Bronchial epithelial cell (primary cell): ENCODE measurements at regions not wholly inside any gene's neighbourhood (a gene's known extent, or its start where the extent isn't known, plus 50 kb on each side); places are given as distances from the start of the nearest gene placed in this dataset.

ENCODE experiments used
- DNase-seq: peaks from one replicate; pipeline ENCODE4 v3.0.0-alpha.2; 2010; ENCODE audit warnings: low read depth
- FAIRE-seq: peaks from 2 replicates; lab custom pipeline; 2011; peaks lifted over from hg19 to GRCh38; lab: Jason Lieb, UNC
- H3K27me3 ChIP-seq: 2 replicates; pipeline ENCODE4 v1.5.1; 2011; ENCODE audit warnings: low read length; ENCODE audit not compliant: control insufficient read depth, insufficient read depth
- H3K36me3 ChIP-seq: 2 replicates; pipeline ENCODE4 v1.5.1; 2011; ENCODE audit warnings: low read length; ENCODE audit not compliant: control insufficient read depth, insufficient read depth
- H3K4me3 ChIP-seq: 2 replicates; pipeline ENCODE4 v1.5.1; 2011; ENCODE audit warnings: mild to moderate bottlenecking, low read depth, low read length, control low read depth
- TF ChIP-seq, protein P1 (sequence below): IDR thresholded peaks from 2 replicates; pipeline ENCODE4 v1.5.1; 2011; ENCODE audit warnings: mild to moderate bottlenecking, moderate library complexity, low read length, control low read depth, inconsistent platforms; ENCODE audit not compliant: insufficient read depth, severe bottlenecking

DNA sequence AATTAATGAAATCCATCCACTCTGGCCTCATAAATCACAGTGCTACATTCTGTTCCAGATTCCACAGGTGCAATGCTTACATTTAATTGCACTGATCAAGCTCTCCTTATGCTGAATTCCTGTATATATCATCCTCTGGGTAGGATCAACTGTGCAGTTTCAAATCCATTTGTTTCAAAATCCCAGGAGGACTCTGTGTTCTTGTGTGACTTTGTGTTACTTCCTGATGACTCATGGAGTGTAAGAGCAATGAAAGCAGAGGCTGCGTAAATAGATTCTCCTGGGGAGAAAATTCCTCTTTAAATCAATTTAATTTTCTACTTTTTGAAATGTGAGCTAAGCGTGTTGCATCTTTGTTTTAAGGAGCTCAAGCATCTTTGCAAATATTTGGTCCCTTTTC lies 752.7 kb downstream of the METTL15 start:
- Histone ChIP-seq H3K27me3 (no peaks in the 10 kb centered on the region), H3K36me3 (no peaks in the 10 kb centered on the region), H3K4me3 (no peak overlapping the region)
- FAIRE-seq = no peak
- peak; percentile 78 for DNase-seq
- TF ChIP-seq, protein P1, sequence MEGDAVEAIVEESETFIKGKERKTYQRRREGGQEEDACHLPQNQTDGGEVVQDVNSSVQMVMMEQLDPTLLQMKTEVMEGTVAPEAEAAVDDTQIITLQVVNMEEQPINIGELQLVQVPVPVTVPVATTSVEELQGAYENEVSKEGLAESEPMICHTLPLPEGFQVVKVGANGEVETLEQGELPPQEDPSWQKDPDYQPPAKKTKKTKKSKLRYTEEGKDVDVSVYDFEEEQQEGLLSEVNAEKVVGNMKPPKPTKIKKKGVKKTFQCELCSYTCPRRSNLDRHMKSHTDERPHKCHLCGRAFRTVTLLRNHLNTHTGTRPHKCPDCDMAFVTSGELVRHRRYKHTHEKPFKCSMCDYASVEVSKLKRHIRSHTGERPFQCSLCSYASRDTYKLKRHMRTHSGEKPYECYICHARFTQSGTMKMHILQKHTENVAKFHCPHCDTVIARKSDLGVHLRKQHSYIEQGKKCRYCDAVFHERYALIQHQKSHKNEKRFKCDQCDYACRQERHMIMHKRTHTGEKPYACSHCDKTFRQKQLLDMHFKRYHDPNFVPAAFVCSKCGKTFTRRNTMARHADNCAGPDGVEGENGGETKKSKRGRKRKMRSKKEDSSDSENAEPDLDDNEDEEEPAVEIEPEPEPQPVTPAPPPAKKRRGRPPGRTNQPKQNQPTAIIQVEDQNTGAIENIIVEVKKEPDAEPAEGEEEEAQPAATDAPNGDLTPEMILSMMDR = no peak

DNA sequence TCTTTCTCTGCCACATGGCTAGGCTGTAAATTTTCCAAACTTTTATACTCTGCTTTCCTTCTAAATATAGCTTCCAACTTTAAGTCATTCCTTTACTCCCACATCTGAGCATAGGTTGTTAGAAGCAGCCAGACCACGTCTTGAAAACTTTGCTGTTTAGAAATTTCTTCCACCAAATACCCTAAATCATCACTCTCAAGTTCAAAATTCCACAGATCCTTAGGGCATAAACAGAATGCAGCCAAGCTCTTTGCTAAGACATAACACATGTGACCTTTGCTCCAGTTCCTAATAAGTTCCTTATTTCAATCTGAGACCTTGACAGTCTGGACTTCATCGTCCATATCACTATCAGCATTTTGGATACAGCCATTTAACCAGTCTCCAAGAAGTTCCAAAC lies 749.9 kb downstream of the METTL15 start:
- H3K4me3 ChIP-seq = no peak overlapping the region
- TF ChIP-seq, protein P1 = no peak
- no peak for DNase-seq
- H3K36me3 ChIP-seq = no peaks in the 10 kb centered on the region
- no peak for FAIRE-seq
- no peaks in the 10 kb centered on the region for H3K27me3 ChIP-seq

DNA sequence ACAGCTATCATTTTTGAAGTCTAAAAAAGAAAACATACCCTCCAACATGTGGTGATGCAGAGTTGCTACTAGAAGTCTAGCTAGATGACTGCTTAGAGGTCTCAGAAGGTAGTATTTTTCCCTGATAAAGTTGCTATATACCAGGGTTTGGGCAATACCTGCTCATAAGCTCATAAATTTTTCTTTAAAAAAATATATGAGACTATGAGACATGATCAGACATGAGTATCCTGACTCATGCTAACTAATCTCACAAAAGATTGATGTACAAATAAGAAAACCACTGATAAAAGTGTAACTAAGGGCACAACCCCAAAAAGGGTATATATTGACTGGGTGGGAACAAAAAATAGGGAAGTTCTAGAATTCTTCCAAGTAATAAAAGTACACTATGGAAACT lies 740.9 kb downstream of the METTL15 start:
- DNase-seq (peak; percentile 86), FAIRE-seq (no peak)
- H3K4me3 ChIP-seq = no peak overlapping the region
- H3K36me3 ChIP-seq = no peaks in the 10 kb centered on the region
- no peaks in the 10 kb centered on the region for H3K27me3 ChIP-seq
- TF ChIP-seq, protein P1 = no peak

DNA sequence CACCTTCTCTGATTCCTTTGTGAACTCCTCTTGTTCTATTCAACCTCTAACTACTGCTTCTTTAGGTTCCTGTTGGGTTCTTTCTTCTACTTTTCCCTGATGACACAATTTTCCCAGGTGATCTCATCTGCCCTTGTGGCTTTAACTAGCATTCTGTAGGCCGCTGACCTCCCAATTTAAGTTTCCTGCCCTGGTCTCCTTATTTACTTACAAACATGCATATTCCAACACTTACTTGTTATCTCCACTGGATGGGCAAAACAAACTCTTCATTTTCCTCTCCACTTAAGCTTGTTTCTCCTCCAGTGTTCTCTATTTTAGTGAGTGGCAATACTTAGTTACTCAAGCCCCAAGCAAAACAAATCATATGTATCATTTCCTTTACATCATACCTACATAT lies 734.5 kb downstream of the METTL15 start:
- TF ChIP-seq, protein P1 = no peak
- FAIRE-seq (no peak), DNase-seq (no peak)
- no peak overlapping the region for H3K4me3 ChIP-seq
- no peaks in the 10 kb centered on the region for H3K36me3 ChIP-seq
- H3K27me3 ChIP-seq = no peaks in the 10 kb centered on the region

DNA sequence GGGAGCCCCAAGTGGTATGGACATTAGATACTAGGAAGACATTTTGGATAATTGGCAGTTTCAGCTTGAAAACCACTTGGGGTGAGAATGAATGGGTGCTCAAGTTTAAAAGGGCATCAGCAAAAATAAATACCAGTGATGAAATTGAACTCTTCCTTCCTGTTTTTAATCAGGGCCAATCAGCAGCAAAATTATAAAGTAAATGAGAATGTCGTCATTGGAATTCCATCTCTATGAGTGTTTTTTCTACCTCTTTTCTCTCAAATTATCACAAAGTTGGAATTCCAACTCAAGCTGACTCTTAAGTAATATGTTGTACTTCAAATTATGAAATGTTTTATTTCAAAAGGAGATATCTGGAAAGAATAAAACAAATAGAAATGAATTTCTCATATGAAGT lies 730.6 kb downstream of the METTL15 start:
- no peak overlapping the region for H3K4me3 ChIP-seq
- H3K36me3 ChIP-seq = no peaks in the 10 kb centered on the region
- DNase-seq = no peak
- TF ChIP-seq, protein P1 = no peak
- no peaks in the 10 kb centered on the region for H3K27me3 ChIP-seq
- no peak for FAIRE-seq

DNA sequence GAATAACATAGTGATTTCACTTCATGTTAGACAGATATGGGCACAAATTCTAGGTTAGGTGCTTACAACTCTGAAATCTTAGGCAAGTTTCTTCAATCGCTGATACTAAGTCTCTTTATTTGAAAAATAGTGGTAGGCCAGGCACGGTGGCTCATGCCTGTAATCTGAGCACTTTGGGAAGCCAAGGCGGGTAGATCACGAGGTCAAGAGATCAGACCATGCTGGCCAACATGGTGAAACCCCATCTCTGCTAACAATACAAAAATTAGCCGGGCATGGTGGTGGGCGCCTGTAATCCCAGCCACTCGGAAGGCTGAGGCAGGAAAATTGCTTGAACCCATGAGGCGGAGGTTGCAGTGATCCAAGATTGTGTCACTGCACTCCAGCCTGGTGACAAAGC lies 729.4 kb downstream of the METTL15 start:
- Histone ChIP-seq H3K4me3 (no peak overlapping the region), H3K27me3 (no peaks in the 10 kb centered on the region), H3K36me3 (no peaks in the 10 kb centered on the region)
- FAIRE-seq (no peak), DNase-seq (no peak)
- TF ChIP-seq, protein P1 = no peak
